SJSA1 (cell line): ENCODE measurements at regions not wholly inside any gene's neighbourhood (a gene's known extent, or its start where the extent isn't known, plus 50 kb on each side); places are given as distances from the start of the nearest gene placed in this dataset.
A peak's percentile ranks its signal among the peaks of the same experiment; 100 is the strongest.

Experiments
- DNase-seq, 2 experiments: peaks; one replicate each; pipeline ENCODE4 v3.0.0-alpha.2; 2015 to 2020; ENCODE audit warnings: low spot score in 2 of 2, low read depth in 1 of 2
- H3K27ac ChIP-seq: fragments of 250-450 bp; sonication (Bioruptor Pico); 2 replicates; pipeline ENCODE4 v1.5.1; 2020; ENCODE audit warnings: mild to moderate bottlenecking, moderate library complexity
- H3K27me3 ChIP-seq: fragments of 250-450 bp; sonication (Bioruptor Pico); replicated peaks from 2 replicates; pipeline ENCODE4 v1.5.1; 2020; ENCODE audit warnings: mild to moderate bottlenecking, moderate library complexity
- H3K36me3 ChIP-seq: fragments of 250-450 bp; sonication (Bioruptor Pico); 2 replicates; pipeline ENCODE4 v1.5.1; 2020; ENCODE audit warnings: mild to moderate bottlenecking
- H3K4me1 ChIP-seq: fragments of 250-450 bp; sonication (Bioruptor Pico); replicated peaks from 2 replicates; pipeline ENCODE4 v1.6.1; 2021; ENCODE audit warnings: mild to moderate bottlenecking
- H3K4me3 ChIP-seq: fragments of 250-450 bp; sonication (Bioruptor Pico); 2 replicates; pipeline ENCODE4 v1.5.1; 2020; ENCODE audit warnings: mild to moderate bottlenecking
- H3K9me3 ChIP-seq: fragments of 250-450 bp; sonication (Bioruptor Pico); replicated peaks from 2 replicates; pipeline ENCODE4 v1.5.1; 2020; ENCODE audit warnings: mild to moderate bottlenecking

- H3K4me3 ChIP-seq = no peak overlapping the region
- no peaks in the 10 kb centered on the region for H3K27me3 ChIP-seq
- no peaks in the 10 kb centered on the region for H3K36me3 ChIP-seq
- DNase-seq = no peak
- peaks cover 16% of the 10 kb centered on the region for H3K4me1 ChIP-seq
- H3K27ac ChIP-seq = no peak overlapping the region
- H3K9me3 ChIP-seq = no peaks in the 10 kb centered on the region
Observed at GRCh38 chr5:103851091-103851490, 288.5 kb upstream of the NUDT12 start.

- peak in 1 of 2 experiments; percentile 69 for DNase-seq
- H3K4me3 ChIP-seq = no peak overlapping the region
- no peaks in the 10 kb centered on the region for H3K9me3 ChIP-seq
- no peaks in the 10 kb centered on the region for H3K36me3 ChIP-seq
- H3K27me3 ChIP-seq = no peaks in the 10 kb centered on the region
- H3K27ac ChIP-seq = peak overlapping the region; percentile 58
- H3K4me1 ChIP-seq = peaks cover 16% of the 10 kb centered on the region
Observed at GRCh38 chr5:103849934-103850333, 287.3 kb upstream of the NUDT12 start.

- no peak overlapping the region for H3K27ac ChIP-seq
- no peaks in the 10 kb centered on the region for H3K27me3 ChIP-seq
- H3K36me3 ChIP-seq = no peaks in the 10 kb centered on the region
- no peak for DNase-seq
- H3K4me1 ChIP-seq = peaks cover 16% of the 10 kb centered on the region
- H3K9me3 ChIP-seq = no peaks in the 10 kb centered on the region
- H3K4me3 ChIP-seq = no peak overlapping the region
Observed at GRCh38 chr5:103847060-103847459, 284.5 kb upstream of the NUDT12 start.

GRCh38 chr5:103842936-103843335 lies 280.3 kb upstream of the NUDT12 start:
- Histone ChIP-seq H3K4me1 (peaks cover 8% of the 10 kb centered on the region), H3K36me3 (no peaks in the 10 kb centered on the region), H3K27ac (no peak overlapping the region), H3K9me3 (no peaks in the 10 kb centered on the region), H3K4me3 (no peak overlapping the region), H3K27me3 (no peaks in the 10 kb centered on the region)
- no peak for DNase-seq

- no peaks in the 10 kb centered on the region for H3K9me3 ChIP-seq
- DNase-seq = no peak
- H3K4me3 ChIP-seq = no peak overlapping the region
- H3K36me3 ChIP-seq = no peaks in the 10 kb centered on the region
- H3K4me1 ChIP-seq = no peaks in the 10 kb centered on the region
- H3K27ac ChIP-seq = no peak overlapping the region
- no peaks in the 10 kb centered on the region for H3K27me3 ChIP-seq
Observed at GRCh38 chr5:103840600-103840999, 278.0 kb upstream of the NUDT12 start.

- Histone ChIP-seq H3K4me1 (no peaks in the 10 kb centered on the region), H3K36me3 (no peaks in the 10 kb centered on the region), H3K9me3 (no peaks in the 10 kb centered on the region), H3K27me3 (no peaks in the 10 kb centered on the region), H3K27ac (no peak overlapping the region), H3K4me3 (no peak overlapping the region)
- DNase-seq = no peak
Observed at GRCh38 chr5:103834216-103834615, 271.6 kb upstream of the NUDT12 start.

GRCh38 chr5:103829585-103829984 lies 267.0 kb upstream of the NUDT12 start:
- DNase-seq = no peak
- no peak overlapping the region for H3K27ac ChIP-seq
- no peak overlapping the region for H3K4me3 ChIP-seq
- no peaks in the 10 kb centered on the region for H3K9me3 ChIP-seq
- H3K4me1 ChIP-seq = no peaks in the 10 kb centered on the region
- no peaks in the 10 kb centered on the region for H3K36me3 ChIP-seq
- no peaks in the 10 kb centered on the region for H3K27me3 ChIP-seq

GRCh38 chr5:103827976-103828375 lies 265.4 kb upstream of the NUDT12 start:
- H3K27me3 ChIP-seq = no peaks in the 10 kb centered on the region
- no peak overlapping the region for H3K27ac ChIP-seq
- no peaks in the 10 kb centered on the region for H3K4me1 ChIP-seq
- DNase-seq = no peak
- no peaks in the 10 kb centered on the region for H3K36me3 ChIP-seq
- H3K9me3 ChIP-seq = no peaks in the 10 kb centered on the region
- no peak overlapping the region for H3K4me3 ChIP-seq

- Histone ChIP-seq H3K36me3 (no peaks in the 10 kb centered on the region), H3K27ac (no peak overlapping the region), H3K9me3 (no peaks in the 10 kb centered on the region), H3K27me3 (no peaks in the 10 kb centered on the region), H3K4me3 (no peak overlapping the region), H3K4me1 (no peaks in the 10 kb centered on the region)
- no peak for DNase-seq
Observed at GRCh38 chr5:103821361-103821760, 258.8 kb upstream of the NUDT12 start.

GRCh38 chr5:103808464-103809106 lies 246.0 kb upstream of the NUDT12 start:
- DNase-seq = peak in 1 of 2 experiments; percentile 16

GRCh38 chr5:103804711-103805110 lies 242.1 kb upstream of the NUDT12 start:
- H3K27ac ChIP-seq = no peak overlapping the region
- H3K36me3 ChIP-seq = no peaks in the 10 kb centered on the region
- H3K9me3 ChIP-seq = no peaks in the 10 kb centered on the region
- no peak overlapping the region for H3K4me3 ChIP-seq
- H3K27me3 ChIP-seq = no peaks in the 10 kb centered on the region
- no peaks in the 10 kb centered on the region for H3K4me1 ChIP-seq
- DNase-seq = peak in 1 of 2 experiments; percentile 12

More at GRCh38 chr5:103808464-103809106, 246.0 kb upstream of the NUDT12 start:
- H3K27me3 ChIP-seq = no peaks in the 10 kb centered on the region
- no peak overlapping the region for H3K4me3 ChIP-seq
- no peaks in the 10 kb centered on the region for H3K9me3 ChIP-seq
- no peaks in the 10 kb centered on the region for H3K36me3 ChIP-seq
- no peaks in the 10 kb centered on the region for H3K4me1 ChIP-seq
- no peak overlapping the region for H3K27ac ChIP-seq

GRCh38 chr5:103801681-103802080 lies 239.1 kb upstream of the NUDT12 start:
- no peaks in the 10 kb centered on the region for H3K4me1 ChIP-seq
- H3K4me3 ChIP-seq = no peak overlapping the region
- no peak for DNase-seq
- H3K27ac ChIP-seq = no peak overlapping the region
- no peaks in the 10 kb centered on the region for H3K36me3 ChIP-seq
- no peaks in the 10 kb centered on the region for H3K27me3 ChIP-seq
- 0 out of 2 replicates have a peak, but pooled peaks cover 5% of the 10 kb centered on the region for H3K9me3 ChIP-seq

- Histone ChIP-seq H3K9me3 (0 out of 2 replicates have a peak, but pooled peaks cover 5% of the 10 kb centered on the region), H3K4me3 (no peak overlapping the region), H3K4me1 (no peaks in the 10 kb centered on the region), H3K27me3 (no peaks in the 10 kb centered on the region), H3K27ac (no peak overlapping the region), H3K36me3 (no peaks in the 10 kb centered on the region)
- DNase-seq = no peak
Observed at GRCh38 chr5:103800741-103801495, 238.3 kb upstream of the NUDT12 start.

- no peak overlapping the region for H3K4me3 ChIP-seq
- no peaks in the 10 kb centered on the region for H3K36me3 ChIP-seq
- no peaks in the 10 kb centered on the region for H3K4me1 ChIP-seq
- no peaks in the 10 kb centered on the region for H3K27me3 ChIP-seq
- no peak overlapping the region for H3K27ac ChIP-seq
- H3K9me3 ChIP-seq = 0 out of 2 replicates have a peak, but pooled peaks cover 9% of the 10 kb centered on the region
- no peak for DNase-seq
Observed at GRCh38 chr5:103793595-103794182, 231.1 kb upstream of the NUDT12 start.
